Neutrophil (primary cell): ENCODE measurements at regions not wholly inside any gene's neighbourhood (a gene's known extent, or its start where the extent isn't known, plus 50 kb on each side); places are given as distances from the start of the nearest gene placed in this dataset.

Source experiments
- H3K27ac ChIP-seq: fragments of 200-600 bp; sonication (generic); 2 replicates; pipeline ENCODE4 v1.5.1; 2016; ENCODE audit warnings: mild to moderate bottlenecking, moderate library complexity
- H3K27me3 ChIP-seq: fragments of 200-600 bp; sonication (generic); 2 replicates; pipeline ENCODE4 v1.6.0; 2016; ENCODE audit warnings: mild to moderate bottlenecking
- H3K36me3 ChIP-seq: fragments of 200-600 bp; sonication (generic); 2 replicates; pipeline ENCODE4 v1.5.1; 2017
- H3K4me1 ChIP-seq, 2 experiments: fragments of 200-600 bp in 1 of 2; sonication (generic) in 1 of 2; 1 replicate in 1 of 2; 2 replicates in 1 of 2; pipeline versions ENCODE4 v1.5.1 to v1.6.1; 2013 to 2016; ENCODE audit warnings: low read depth in 1 of 2, low read length in 1 of 2, mild to moderate bottlenecking in 1 of 2, moderate library complexity in 1 of 2; ENCODE audit not compliant: control insufficient read depth in 1 of 2, insufficient read depth in 1 of 2
- H3K4me3 ChIP-seq, 2 experiments: fragments of 200-600 bp in 1 of 2; sonication (generic) in 1 of 2; 1 replicate in 1 of 2; 2 replicates in 1 of 2; pipeline ENCODE4 v1.5.1; 2013 to 2016; ENCODE audit warnings: low read depth in 1 of 2, low read length in 1 of 2, mild to moderate bottlenecking in 1 of 2, moderate library complexity in 1 of 2
- H3K9me3 ChIP-seq: fragments of 200-600 bp; sonication (generic); 2 replicates; pipeline ENCODE4 v1.5.1; 2016
- CTCF ChIP-seq: fragments of 200-600 bp; sonication (generic); IDR thresholded peaks from 2 replicates; pipeline ENCODE4 v1.5.1; 2016; ENCODE audit warnings: antibody characterized with exemption

GRCh38 chr3:17845026-17845812 is 102.8 kb upstream of the TBC1D5 start:
- Histone ChIP-seq H3K27me3 (no peaks in the 10 kb centered on the region), H3K4me3 (no peak overlapping the region), H3K4me1 (no peaks in the 10 kb centered on the region), H3K27ac (no peak overlapping the region), H3K9me3 (no peaks in the 10 kb centered on the region), H3K36me3 (no peaks in the 10 kb centered on the region)
- TF ChIP-seq CTCF: no peak

GRCh38 chr3:17844236-17844635 is 101.8 kb upstream of the TBC1D5 start:
- no peak overlapping the region for H3K27ac ChIP-seq

DNA sequence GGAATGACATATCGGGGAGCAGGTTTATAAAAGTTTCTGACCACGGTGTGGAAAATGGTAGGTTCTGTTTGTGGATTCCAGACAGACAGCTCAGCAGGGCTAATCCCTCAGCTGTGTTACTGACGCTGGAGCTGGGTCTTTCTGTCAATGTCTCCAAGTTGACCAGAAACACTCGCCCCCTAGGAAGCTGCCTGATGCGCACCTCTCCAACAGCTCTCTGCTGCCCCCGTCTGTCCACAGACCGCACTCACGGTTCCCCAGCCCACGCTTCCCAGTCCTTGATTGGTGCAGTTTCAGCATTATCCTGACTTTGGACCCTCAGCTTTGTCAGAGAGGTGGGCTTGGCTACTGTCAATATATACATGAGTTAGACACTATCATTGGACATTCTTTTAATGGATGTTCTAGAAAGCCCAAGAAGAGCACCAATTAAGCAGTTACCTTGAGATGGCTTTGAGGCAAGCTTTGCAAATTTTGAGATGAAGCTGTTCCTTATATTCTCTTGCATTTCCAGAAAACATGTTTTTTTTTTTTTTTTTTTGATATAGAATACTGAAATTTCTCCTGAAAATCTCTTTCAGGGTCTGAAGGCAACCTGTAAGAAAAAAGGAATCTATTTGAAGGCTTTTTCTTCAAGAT is 98.9 kb upstream of the TBC1D5 start:
- Histone ChIP-seq H3K9me3 (no peaks in the 10 kb centered on the region), H3K27ac (no peak overlapping the region), H3K4me1 (no peaks in the 10 kb centered on the region), H3K27me3 (no peaks in the 10 kb centered on the region), H3K36me3 (no peaks in the 10 kb centered on the region), H3K4me3 (no peak overlapping the region)
- TF ChIP-seq CTCF: peak; percentile 78

More at GRCh38 chr3:17844236-17844635, 101.8 kb upstream of the TBC1D5 start:
- no peaks in the 10 kb centered on the region for H3K36me3 ChIP-seq
- no peaks in the 10 kb centered on the region for H3K27me3 ChIP-seq
- TF ChIP-seq CTCF: no peak
- H3K4me3 ChIP-seq: no peak overlapping the region
- no peaks in the 10 kb centered on the region for H3K4me1 ChIP-seq
- no peaks in the 10 kb centered on the region for H3K9me3 ChIP-seq

DNA sequence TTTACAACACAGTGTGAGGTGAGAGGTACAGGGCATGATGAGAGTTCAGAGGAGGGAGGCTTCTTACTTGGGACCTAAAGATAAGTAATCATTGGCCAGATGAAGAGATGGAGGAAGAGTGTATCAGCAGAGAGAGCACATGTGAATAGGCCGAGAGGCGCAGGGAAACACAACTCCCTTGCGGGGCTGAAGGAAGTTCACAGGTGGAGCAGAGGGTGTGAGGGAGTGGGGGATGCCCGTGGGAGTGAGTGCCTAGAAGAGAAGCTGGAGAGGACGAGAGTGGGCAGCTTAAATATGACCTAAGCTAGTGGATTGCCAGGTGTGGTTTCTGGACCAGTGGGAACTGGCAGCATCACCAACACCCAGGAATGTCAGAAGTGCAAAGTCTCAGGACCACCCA is 98.2 kb upstream of the TBC1D5 start:
- Histone ChIP-seq H3K27me3 (no peaks in the 10 kb centered on the region), H3K36me3 (no peaks in the 10 kb centered on the region), H3K4me3 (no peak overlapping the region), H3K27ac (no peak overlapping the region), H3K9me3 (no peaks in the 10 kb centered on the region), H3K4me1 (no peaks in the 10 kb centered on the region)
- TF ChIP-seq CTCF: no peak

DNA sequence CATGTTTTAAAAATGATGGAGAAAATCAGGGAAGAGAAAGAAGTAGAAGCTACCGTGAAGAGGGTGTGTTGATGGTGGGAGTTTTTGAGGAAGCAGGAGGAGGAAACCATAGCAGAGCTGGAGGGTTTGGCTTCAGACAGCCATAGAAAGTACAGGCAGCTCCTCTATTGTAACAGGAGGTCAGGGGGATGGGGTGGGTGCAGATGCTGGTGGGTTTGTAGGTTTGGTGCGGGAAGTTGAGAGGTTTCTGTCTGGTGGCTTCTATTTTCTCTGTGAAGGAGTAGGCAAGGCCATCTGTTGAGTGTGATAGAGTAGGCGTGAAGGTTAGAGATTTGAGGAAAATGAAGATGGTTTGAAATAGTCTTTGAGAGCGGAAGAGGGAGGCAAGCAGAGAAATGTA is 97.7 kb upstream of the TBC1D5 start:
- TF ChIP-seq CTCF: no peak
- no peak overlapping the region for H3K4me3 ChIP-seq
- no peak overlapping the region for H3K27ac ChIP-seq
- no peaks in the 10 kb centered on the region for H3K27me3 ChIP-seq
- no peaks in the 10 kb centered on the region for H3K4me1 ChIP-seq
- H3K9me3 ChIP-seq: no peaks in the 10 kb centered on the region
- H3K36me3 ChIP-seq: no peaks in the 10 kb centered on the region
